Left kidney (tissue), 1 donor: ENCODE measurements at regions not wholly inside any gene's neighbourhood (a gene's known extent, or its start where the extent isn't known, plus 50 kb on each side); places are given as distances from the start of the nearest gene placed in this dataset.
A peak's percentile ranks its signal among the peaks of the same experiment; 100 is the strongest.

Experiments
- DNase-seq: peaks from one replicate; pipeline ENCODE4 v3.0.0-alpha.2; 2013

DNA sequence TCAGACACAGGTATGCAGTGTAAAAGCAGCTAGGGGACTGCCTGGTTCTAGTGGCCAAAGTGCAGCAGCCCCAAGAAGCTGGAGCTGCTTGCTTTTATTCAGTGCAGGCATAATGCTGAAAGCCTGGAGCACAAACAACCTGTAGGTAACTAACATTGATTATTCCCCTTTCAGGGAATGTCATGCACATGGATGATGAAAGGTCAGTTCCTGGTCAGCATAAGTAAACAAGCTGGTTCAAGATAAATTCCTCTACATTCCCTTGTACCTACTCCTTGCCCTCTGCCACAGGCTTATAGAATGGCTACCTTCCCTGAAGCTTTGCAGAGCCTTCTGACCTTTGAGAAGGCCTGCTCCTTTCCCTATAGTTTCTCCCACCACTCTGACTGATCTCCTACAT lies 1318.5 kb upstream of the ADGRL3 start:
- DNase-seq = no peak

DNA sequence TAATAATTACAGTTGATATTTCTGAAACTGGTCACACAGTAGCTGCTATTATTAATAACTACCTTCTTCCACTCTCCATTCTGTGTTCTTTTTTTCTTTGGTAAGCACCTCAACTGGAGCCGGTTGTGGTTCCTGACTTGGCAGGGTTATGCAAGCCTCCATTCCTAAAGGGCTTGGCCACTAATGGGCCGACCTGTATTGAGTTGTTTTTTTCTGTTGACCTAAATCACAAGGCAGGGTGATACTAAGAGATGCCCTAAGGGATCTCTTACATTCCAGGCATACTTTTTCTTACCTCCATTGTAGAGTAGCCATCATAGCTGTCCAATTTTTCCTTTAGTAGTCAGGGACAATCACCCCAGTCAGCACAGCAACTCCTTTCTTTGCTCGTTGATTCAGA lies 1295.8 kb upstream of the ADGRL3 start:
- no peak for DNase-seq

DNA sequence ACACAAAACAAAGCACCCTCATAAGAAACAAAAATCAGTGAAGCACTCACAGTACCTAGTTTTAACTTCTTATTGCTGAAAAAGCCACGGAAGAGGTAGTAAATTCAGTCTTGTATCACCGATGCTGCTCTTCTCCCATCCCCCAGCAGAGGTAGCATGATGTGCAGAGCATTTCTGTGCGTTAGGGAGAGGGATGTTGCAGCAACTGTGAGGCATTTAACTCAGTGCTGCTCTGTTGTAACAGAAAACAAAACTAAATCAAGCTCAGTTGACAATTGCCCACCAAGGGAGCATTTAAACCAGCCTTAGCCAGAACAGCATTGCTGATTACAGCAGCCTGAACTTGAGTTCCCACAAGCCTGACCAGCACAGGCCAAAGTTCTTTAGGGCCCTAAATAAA lies 1279.7 kb upstream of the ADGRL3 start:
- DNase-seq = peak; percentile 1

DNA sequence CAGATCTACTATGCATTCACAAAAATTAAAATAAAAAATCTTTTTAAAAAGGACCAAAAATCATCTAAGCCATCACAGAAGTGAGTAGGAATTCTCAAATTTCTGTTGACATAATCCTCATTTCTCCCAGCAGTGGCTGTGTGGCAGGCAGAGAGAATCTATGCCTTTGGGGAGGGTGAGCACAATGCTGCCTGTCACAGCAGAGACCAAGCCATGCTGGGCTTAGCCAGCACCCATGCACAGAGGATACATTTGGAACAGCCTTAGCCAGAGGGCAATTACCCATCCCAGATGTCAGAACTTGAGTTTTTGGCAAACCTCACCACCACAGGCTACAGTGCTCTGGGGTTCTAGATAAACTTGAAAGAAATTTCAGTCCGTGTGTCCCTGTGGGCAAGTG lies 1274.8 kb upstream of the ADGRL3 start:
- no peak for DNase-seq

DNA sequence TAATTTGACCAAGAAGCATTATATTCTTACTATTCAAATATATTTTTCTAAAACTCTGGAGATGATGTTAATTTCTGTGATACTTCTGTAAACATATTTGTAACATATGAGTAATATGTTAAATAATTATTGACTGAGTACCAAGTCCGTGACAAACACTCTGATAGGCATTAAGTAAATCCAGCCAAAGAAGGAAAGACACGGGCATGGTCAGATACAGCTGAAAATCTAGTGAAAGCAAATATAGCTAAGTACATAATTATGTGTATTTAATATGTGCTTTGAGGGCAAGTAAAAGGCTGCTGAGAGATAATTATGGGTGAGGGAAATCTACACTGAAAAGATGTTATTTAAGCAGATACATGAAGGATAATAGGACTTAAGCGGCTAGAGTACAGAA lies 1263.6 kb upstream of the ADGRL3 start:
- DNase-seq = no peak

DNA sequence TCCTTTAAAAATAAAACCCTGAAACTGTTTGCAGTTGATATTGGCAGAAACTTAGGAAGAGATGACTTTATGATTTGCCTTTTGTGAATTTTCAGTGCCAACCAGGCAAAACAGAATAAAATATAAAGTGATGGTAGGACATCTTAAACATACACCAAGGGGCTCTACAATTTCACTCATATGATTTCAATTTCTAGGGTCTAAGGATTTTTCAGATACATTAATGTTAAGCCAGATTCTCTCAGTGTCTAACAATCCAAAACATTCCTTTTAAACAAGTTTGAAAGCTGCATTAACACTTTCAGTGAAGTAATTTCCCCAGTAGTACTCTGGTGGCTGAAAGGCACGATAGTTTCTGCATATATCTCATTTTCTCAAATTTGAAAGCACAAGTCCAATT lies 1262.0 kb upstream of the ADGRL3 start:
- no peak for DNase-seq

DNA sequence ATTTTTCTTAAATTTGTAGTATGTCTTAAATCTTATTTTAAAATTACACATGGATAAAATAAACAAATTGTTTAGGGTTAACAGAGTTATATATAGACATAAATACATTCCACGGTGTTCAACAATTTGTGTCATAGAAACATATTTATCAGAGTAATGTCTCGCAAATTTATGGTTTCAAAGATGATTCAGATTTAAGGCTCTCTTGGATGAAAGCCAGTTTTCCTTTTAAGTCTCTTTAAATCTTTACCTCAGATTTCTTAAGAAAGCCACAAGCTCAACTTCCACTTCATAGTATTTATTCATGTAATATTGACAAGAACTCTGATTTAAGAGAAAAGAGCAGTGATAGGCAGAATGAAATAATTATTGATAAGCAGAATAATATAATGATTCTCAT lies 1254.8 kb upstream of the ADGRL3 start:
- DNase-seq = no peak

DNA sequence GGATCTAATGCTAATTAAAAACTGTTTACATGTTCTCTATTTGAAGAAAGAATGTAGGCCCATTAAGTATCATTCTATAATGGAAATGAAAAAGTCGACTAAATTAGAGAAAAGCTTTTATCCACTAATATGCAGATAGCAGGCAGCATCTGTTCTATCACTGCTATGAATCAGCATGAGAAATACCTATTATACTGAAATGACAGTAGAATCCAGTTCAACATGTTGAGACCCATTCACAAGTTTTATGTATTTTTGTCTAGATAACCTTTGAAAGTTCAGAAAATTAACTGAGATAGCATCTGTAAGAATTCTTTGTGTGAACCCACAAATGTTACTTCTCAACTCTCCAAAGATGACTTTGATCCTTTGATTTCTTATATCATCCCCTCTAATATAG lies 1254.4 kb upstream of the ADGRL3 start:
- no peak for DNase-seq

DNA sequence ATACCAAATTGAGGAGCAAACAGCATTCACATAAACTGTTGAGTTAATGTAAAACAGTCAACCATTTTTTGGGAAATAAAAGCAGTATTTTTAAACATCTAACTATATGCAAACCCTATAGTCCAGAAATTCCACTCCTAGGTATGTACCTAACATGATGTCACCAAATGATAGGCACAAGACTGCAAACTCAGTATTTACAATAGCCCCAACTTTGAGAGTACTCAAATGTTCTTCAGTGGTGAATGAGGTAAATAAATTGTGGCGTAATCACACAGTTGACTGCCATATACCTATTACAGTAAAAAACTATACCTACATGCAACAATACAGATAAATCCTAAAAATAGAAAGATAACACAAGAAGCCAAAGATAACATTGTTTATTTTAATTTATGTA lies 1243.8 kb upstream of the ADGRL3 start:
- DNase-seq = no peak

DNA sequence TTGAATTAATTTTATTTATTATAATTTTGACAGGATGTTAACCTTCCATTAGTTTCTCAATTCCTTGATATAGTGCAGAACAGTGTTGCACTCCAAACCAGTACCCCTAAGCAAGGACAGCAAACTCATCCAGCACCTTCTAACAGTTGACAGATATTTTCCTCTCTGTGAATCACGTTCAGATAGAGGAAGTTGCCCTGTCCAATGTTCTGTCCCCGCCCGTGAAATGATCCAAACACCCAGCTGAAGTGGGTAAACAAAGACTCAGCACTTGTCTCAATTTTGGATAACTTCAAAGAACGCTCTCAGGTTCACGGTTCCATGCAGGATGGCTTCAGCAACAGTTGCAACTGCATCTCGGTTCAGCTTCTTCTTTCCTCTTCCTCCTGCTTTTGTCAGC lies 1240.0 kb upstream of the ADGRL3 start:
- DNase-seq = no peak

DNA sequence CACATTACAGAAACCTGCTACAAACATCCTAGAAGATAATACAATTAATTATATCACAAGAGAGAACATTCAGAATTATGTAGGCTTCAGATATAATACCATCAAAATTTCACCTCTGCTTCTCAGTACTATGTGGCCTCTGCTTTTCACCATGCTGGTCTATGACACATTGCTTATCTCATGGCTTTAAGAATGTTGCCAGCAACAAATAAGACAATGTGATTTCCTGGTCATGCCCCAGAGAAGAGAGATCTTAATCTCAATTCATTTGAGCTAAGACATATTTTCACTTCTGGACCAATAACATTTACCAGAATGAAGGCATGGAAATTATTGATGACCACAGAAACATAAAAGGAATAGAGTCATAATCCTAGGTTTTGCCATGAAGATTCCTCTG lies 1233.4 kb upstream of the ADGRL3 start:
- DNase-seq = no peak

DNA sequence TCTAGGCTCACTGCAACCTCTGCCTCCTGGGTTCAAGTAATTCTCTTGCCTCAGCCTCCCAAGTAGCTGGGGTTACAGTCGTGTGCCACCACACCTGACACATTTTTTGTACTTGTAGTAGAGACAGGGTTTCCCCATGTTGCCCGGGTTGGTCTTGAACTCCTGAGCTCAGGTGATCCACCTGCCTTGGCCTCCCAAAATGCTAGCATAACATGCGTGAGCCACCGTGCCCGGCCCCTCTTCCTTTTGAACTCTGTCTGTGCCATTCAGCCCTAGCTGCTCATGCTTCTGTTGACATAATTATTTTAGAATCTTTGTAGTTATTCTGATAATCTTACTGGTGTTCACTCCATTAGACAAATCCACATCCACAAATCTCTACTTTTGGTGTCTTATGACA lies 1231.3 kb upstream of the ADGRL3 start:
- DNase-seq = no peak

DNA sequence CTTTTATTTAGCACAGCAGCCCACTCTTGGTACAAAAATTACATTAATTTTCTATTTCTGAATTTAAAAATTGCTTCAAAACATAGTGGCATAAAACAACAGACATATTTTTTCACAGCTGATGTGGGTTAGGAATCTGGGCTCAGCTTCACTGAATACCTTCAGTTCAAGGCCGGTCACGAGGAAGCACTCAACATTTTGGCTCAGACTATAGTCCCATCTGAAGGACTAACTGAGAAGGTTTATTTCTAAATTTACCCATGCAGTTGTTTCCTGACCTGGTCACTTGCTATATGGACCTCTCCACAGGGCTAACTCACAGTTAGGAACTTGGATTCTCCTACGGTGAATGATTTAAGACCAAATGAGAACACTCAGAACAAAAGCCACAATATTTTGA lies 1230.2 kb upstream of the ADGRL3 start:
- DNase-seq = no peak

DNA sequence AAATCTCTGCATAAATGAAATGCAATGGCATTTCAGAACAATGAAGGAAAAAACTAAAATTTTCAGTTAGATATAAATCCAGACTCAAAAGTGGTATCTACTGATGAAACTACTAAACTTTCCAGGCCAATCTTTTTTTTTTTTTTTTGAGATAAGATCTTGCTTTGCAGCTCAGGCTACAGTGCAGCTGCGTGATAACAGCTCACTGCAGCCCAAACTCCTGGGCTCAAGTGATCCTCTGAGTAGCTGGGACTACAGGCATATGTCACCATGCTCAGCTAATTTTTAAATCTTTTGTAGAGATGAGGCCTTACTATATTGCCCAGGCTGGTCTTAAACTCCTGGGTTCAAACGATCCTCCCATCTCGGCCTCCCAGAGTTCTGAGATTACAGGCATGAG lies 1228.2 kb upstream of the ADGRL3 start:
- no peak for DNase-seq

DNA sequence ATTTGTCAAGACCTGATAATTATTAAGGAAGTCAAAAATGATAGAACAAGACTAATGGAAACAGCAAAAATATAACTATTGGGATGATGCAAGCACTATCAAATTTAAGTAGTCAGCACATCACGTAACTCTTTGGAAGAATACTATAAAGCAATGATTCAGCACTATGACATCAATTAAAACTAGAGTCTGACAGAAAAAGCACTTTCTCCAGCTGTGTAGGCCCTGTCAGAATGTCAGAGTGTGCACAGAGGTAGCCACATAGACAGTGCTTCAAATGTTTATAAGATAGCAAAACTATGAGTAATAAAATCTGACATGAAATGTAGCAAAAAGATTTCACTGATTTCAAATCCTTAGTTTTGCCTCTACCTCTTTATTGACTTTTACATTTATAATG lies 1226.6 kb upstream of the ADGRL3 start:
- no peak for DNase-seq

DNA sequence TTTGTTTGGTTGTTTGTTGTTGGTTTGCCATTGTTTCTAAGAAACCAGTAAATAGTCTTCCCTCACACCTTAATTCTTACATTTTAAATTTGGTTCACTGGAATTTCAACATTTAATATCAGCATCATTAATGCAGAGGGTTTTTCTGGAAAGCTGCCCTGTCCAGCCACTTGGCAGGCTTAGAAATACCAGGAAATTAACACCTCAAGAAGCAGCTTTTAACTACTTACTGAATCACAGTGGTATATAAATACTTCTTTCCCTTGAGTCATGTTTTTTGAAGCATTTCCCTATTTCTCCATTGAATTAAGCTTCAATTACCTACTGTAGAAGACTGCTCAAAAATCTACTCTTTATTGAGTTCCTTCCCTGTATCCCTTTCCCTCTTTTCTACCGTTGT lies 1221.1 kb upstream of the ADGRL3 start:
- no peak for DNase-seq

DNA sequence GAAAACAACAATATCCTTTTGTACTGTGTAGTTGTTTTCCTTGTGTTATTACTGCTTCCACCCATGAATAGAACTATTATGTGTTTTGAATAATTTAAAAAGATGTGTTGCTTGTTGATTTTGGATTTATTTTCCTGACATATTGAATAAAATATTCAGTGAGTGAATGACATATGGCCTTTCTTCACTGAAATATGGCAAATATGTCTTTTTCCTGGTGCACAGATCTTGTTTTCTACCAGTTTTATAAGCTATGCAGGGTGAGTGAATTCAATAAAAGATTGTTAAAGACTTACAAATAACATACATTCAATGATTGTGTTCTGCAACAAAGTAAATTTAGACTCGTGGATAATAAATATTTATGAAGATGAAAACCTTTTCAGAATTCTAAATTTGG lies 1216.3 kb upstream of the ADGRL3 start:
- no peak for DNase-seq

DNA sequence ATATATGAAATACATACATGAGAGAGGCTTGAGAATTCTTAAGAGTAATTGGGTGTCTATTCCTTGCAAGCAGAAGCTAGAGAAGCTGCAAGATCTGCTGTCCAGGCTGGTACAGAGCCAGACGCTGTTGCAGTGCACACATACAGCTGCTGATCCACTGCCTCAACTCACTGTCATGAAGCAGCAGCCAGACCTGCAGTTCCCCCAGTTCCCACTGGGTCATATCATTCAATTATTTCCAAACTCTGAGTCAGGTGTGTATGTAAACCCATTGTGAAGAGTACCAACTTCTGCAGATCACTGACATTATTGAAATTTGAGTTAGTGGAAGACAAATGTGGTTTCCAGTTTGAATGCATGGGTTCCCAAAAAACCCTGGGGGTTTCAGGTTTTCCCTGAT lies 1212.8 kb upstream of the ADGRL3 start:
- no peak for DNase-seq

DNA sequence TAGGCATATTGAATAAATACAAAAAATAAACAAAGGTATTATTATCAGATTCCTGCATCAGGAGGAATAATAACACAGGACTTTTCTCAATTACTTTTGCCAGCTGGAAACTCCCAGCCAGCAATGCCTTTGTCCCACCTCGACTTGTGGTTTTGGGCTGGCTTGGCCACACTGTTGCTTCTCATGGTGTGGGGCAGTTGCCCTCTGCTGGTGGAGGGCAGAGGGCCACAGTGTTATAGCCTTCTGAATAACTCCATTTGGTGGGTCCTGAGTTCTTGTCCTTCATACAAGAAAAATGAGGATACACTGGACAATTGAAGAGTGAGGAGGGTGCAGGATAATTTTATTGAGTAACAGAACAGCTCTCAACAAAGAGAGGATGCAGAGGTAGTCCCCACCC lies 1206.0 kb upstream of the ADGRL3 start:
- DNase-seq = no peak

DNA sequence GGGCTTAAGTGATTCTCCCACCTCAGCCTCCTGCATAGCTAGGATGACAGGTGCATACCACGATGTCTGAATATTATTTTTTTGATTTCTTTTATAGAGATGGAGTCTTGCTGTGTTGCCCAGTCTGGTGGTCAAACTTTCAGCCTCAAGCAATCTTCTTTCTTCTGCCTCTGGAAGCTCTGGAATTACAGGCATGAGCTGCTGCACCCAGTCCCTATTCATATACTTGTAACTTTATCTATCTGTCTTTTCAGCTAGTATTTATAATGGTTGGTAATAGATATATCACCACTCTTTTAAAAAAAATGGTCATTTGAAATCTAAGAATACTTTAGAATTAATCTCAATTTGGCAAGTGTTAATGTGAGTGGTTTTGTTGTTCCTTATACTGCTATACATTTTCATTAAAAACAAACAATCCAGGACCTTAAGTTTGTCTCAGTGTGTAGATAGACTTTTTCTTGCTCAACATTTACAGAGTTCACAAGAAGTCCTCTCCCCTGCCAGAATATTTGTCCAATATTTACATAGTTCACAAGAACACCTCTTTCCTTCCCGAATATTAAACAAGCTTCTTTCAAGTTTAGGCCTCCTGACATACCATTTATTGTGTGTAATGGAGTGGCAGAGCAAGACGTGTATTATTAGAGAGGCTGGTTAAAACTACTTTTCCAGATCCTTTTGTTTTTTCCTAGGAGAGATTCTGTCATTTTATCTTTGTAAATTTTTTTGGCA lies 1197.4 kb upstream of the ADGRL3 start:
- DNase-seq = no peak

DNA sequence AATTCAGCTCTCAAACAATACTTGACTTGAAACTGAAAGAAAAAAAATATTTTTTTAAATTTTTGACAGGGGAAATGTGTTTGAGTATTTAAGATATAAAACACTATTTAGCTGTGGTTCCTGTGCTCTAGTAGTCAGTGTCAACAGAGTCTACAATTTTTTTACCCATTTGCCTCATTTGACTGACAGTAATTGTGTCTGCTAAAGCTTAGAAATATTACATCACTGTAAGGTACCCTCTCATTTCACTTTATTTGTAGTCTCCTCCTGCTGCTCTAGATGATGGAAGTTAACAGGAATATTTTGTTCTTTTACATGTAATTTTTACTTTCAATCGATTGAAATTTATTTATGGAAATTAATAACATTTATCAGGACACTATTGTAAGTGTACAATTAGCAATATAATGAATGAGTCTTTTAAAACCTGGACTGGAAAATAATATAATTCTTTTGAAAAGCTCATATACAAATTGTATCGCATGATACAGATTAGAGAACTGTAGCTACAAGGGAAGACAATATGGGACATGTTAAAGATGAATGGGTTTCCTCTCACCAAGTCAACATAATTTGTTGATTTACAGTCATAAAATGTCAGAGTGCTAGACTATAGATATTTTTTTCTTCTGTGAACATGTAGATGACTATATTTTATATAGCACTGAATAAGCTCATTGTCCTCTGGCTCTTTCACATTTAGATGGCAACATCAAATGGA lies 1186.5 kb upstream of the ADGRL3 start:
- DNase-seq = no peak

DNA sequence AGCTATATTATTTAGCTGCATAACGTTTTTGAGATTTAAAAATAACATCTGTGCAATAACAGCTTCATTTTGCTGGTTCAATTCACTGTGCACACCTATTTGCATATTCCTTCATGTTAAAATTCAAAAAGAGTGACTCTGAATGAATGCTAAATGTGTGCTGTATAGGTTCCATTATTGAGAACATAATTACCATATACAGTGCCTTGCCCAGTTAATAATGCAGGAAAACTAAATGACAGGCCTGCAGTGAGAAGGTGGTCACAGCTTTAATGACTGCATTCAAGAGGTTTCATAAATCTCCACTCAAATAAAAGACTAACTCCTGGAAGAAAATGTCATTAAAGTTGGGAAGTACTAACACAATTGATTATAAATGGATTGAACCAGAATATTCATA lies 1183.2 kb upstream of the ADGRL3 start:
- DNase-seq = no peak

DNA sequence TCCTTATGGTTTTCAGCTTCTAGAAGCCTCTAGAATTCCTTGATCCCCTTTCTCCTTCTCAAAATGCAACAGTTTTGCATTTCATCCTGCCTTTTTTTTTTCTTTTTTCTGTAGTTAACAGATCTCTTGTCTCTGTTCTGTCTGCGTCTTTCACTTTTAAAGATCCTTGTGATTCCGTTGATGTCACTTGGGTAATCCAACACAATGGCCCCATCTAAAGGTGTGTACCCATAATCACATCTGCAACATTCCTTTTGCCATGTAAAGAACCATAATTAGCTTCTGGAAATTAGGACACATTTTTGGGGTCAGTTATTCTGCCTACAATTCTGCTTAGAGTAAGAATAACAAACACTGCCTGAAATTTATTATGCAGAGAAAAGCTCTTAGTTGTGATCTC lies 1180.9 kb upstream of the ADGRL3 start:
- DNase-seq = no peak

DNA sequence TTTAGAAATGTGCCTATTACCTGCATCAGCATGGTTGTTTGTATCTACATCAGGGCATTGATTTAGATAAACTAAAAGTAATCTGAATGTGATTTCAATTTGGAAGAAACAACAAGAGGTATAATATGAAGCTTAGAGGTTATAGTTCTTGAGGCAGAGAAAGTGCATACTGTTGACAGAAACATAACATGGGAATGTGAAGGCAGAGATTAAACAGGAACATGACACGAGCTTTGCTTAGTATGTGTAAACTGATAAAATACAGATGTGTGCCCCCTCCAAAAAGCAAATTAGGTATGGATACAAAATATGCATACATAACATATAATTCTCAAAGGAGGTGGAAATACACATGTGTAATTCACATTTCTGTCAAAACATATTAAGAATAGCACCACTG lies 1180.2 kb upstream of the ADGRL3 start:
- DNase-seq = no peak
